GM19463 (cell line): ENCODE measurements at regions not wholly inside any gene's neighbourhood (a gene's known extent, or its start where the extent isn't known, plus 50 kb on each side); places are given as distances from the start of the nearest gene placed in this dataset.

Source experiments
- ATAC-seq: cut with Tn5 transposase; IDR thresholded peaks from one replicate; pipeline ENCODE4 v1.9.1; 2021; ENCODE audit warnings: mild to moderate bottlenecking, moderate library complexity; ENCODE audit not compliant: unreplicated experiment

DNA sequence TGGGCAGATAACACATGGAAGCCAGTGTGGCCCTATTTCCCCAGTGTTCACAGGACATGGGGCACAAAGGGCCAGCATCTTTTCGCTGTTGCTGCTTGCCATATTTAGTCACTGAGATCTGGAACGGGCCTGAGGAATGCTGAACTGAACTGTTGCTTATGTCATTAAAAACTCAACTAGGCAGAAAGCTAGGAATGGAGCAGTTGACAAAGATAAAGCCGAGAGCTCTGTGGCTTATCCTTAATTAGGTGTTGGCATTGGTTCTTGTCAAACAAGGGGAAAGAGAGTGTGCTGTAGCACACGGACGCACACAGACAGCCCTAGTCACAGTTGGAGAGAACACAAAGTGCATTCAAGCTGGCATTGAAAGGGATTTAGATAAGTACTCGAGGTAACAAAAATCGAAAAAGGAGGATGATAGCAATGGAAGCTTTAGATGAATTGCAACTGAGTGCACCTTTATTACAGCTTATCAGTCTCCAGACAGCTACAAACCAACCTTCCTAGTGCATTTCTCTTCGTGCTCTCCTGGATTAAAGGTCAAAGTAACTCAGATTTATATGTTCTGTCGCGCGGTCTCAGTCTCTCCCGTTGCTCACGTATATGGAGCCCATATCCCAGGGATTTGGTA is 450.2 kb upstream of the ZNF608 start:
- ATAC-seq, result no peak

DNA sequence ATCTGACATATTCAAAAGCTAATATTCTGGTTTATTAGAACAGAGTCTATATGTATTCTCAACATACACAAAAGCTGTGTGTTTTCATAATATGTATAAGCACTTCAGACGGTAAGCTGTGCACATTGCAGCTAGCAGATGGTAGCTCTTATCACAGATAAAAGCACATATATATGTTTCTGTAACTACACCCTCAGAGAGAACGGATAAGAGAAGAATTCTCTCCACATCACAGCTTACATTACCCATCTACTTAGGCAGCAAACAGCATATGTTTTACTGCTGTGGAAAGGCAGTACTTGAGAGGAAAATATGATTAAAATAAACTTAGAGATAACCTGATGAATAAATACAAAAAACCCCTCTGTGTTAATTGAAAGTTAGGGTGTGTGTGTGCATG is 450.9 kb upstream of the ZNF608 start:
- no peak for ATAC-seq

- no peak for ATAC-seq
Observed at GRCh38 chr5:125198270-125198974, 452.0 kb upstream of the ZNF608 start.

- no peak for ATAC-seq
Observed at GRCh38 chr5:125199373-125199772, 452.9 kb upstream of the ZNF608 start.

- peak; percentile 42 for ATAC-seq
Observed at GRCh38 chr5:125199968-125200865, 453.8 kb upstream of the ZNF608 start.

DNA sequence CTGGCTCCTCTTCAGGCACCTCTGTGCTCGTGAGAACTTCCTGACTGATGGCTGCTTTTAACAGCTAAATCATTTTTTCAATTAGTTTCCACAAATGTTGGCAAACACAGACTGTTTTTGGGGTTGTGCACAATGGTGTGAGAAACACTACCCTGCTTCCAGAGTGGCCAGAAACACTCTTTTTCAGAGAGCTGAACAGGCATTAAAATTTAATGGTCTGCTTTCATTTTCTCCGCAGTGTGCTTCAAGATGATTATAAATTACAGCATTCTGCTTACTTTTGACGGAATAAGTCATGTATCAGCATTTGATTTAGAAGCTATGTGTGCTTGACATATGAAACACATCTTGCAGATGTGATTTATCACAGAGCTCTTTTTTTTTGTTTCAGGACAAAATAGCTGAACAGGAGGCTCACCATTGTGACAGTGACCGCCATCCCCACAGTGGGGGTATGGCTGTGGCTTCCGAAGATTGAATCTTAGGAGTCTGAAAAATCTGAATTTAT is 454.5 kb upstream of the ZNF608 start:
- ATAC-seq, result no peak

GRCh38 chr5:125201446-125202052 is 455.1 kb upstream of the ZNF608 start:
- ATAC-seq, result no peak

DNA sequence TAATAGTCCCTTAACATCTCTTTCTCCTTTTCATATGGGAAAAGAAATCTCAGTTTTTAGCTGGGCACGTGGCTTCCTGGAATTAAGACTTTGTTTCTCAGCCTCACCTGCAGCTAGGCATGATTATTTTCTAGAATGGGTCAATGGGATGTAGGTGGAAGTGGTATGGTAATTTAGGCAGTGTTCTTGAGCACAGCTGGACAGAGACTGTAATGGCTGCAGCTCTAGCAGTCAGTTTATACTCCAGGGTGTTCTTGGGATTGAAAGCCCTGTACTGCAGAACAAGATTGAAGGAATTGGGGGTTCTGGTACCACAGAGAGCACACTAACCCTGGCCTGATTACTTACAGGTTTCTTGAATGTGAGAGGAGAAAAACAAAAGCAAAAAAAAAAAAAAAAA is 455.9 kb upstream of the ZNF608 start:
- no peak for ATAC-seq

- peak; percentile 36 for ATAC-seq
Observed at GRCh38 chr5:125202871-125203438, 456.5 kb upstream of the ZNF608 start.

DNA sequence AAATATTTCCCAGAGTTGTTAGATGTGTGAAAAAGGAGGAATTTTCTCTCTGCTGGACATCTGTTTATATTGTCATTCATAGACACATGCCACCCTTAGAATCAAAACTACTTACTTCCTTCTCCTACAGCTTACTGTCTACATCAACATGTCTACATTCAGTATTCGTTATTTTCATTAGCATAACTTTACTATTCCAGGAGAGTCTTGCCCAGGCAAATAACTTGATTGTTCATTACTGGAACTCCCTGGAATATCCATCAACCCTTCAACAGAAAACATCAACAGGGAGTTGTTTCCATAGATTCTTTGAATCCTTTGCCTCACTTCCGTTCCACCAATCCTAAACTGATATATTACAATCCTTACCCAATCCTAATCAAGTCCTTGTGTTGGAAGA is 457.5 kb upstream of the ZNF608 start:
- no peak for ATAC-seq

DNA sequence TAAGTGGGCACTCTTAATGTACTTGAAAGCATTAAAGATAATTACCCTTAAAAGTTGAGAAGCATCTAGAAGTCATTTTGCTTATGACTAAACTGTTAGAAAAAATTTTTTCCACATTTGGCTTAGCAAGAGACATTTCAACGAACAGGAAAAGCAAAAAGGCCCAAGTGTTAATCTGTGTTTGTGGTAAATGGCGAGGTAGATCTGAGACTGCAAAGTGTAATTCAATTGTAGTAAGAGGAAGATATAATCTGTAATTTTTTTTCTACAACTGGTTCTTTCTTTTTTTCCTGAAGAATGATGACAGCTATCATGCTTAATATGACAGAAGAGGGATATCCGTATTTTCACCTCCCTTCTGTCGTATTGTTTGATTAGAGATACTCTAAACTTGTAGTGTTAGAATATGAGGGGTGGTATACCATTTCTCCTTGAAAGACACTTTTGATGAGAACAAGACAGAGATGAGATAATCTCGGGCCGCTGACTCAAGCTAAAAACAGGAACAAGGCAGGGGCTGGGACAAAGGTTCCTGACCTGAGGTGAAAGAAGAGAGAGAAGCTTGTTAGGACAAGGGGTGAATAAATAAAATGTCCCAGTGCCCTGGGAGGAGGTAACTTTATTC is 459.3 kb upstream of the ZNF608 start:
- no peak for ATAC-seq

DNA sequence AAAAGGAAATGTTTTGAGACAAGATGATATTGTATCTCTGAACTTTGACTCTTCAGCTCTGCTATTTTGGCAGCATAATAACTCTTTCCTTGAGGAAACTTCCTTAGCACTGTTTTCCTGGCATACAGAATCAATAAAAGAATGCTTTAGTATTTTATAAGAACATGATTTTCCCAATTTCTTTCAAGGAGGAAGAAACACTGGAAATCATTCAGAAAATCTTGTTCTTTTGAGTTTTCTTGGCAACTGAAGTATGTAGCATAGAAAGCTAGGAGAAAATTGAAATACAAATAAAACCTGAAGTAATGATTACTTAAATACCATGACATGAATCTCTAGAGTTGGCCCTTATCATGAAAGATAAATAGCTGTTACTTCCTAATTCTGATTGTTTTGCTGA is 461.4 kb upstream of the ZNF608 start:
- ATAC-seq, result no peak

- ATAC-seq, result no peak
Observed at GRCh38 chr5:125209650-125210049, 463.2 kb upstream of the ZNF608 start.

DNA sequence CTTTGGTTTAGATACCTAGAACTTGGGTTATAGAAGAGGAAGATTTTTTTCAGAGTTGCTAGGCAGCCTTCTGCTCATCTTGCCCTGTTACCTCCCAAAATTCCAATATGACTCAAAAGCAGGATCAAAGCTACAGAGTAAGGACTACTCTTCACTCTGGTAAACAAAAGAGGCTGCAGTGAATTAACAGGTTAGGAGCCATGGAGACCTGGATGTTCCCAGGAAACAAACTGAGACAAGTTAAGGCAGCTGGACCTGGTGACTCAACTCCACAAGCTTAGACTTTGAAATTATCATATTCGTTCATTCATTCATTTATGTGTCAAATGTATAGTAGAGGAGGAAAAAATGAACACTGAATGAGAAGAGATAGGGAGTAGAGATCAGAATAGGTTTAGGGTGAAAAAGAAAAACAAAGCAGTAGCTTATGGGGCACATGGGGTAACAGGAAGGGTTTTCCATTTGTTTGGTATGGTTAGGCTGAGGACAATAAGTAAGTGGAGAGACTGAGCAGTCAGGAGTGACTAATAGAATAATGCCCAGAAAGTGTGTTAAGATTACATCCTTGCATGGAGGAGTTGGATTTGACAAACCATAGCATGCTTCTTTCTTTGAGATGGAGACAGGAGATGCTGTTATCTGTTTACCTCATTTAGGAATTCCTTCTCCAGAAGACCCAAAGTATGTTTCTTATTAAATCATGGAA is 464.0 kb upstream of the ZNF608 start:
- ATAC-seq, result no peak

DNA sequence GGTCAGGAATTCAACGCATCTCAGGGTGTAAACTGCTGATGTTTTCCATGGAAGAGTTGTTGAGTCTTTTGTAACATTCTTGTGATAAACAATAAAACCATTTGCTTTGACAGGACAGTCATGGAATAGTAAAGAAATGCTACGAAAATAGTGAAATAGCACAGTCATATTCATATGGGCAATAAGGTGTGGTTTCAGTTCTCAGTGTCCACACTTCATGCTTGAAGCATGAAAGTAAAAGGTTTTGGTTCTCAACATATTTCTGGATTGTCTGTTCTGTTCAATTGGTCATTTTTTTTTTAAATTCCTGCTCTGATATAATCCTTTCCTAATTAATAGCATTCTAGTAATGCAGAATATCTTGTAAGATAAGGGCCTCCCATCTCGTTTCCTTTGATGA is 467.6 kb upstream of the ZNF608 start:
- ATAC-seq, result peak; percentile 98

- ATAC-seq, result no peak
Observed at GRCh38 chr5:125215593-125215992, 469.2 kb upstream of the ZNF608 start.

- peak; percentile 48 for ATAC-seq
Observed at GRCh38 chr5:125219710-125220109, 473.3 kb upstream of the ZNF608 start.

DNA sequence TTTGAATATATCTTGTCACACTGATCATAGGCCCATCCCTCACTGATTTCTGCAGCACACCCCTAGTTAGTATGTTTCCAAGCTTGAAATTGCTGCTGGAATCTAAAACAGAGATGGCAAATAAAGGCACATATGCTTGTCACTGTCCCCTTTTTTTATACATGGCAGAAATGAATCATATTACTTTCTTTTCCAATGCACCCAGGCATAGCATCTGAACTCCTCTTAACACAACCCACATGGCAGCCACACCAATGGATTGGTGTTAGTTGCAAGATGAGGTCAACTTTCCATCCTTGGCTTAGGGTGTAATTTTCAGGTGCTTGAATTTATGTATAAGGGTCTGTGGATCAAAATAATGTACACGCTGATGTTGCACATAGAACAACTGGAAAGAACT is 473.8 kb upstream of the ZNF608 start:
- ATAC-seq, result no peak

- no peak for ATAC-seq
Observed at GRCh38 chr5:125222597-125223240, 476.3 kb upstream of the ZNF608 start.
